Spleen (tissue), 11 donors: ENCODE measurements at regions not wholly inside any gene's neighbourhood (a gene's known extent, or its start where the extent isn't known, plus 50 kb on each side); places are given as distances from the start of the nearest gene placed in this dataset.

Experiments used
- DNase-seq: peaks from one replicate; pipeline ENCODE4 v3.0.0-alpha.2; 2020
- H3K27ac ChIP-seq, 8 donors: fragments of 200-600 bp; sonication (generic) in 7 of 8; 1 replicate in 4 of 8; 2 replicates in 4 of 8; pipeline versions ENCODE4 v1.5.0 to v1.8.0; 2016 to 2021; ENCODE audit warnings: inconsistent platforms in 4 of 8, mild to moderate bottlenecking in 4 of 8, moderate library complexity in 1 of 8
- H3K27me3 ChIP-seq, 7 donors: fragments of 200-600 bp; sonication (generic) in 6 of 7; replicated peaks in 1 of 7; 1 replicate in 4 of 7; 2 replicates in 3 of 7; pipeline versions ENCODE4 v1.5.0 to v1.8.0; 2016 to 2021; ENCODE audit warnings: inconsistent platforms in 3 of 7, mild to moderate bottlenecking in 1 of 7
- H3K36me3 ChIP-seq, 6 donors: fragments of 200-600 bp; sonication (generic) in 5 of 6; 1 replicate in 4 of 6; 2 replicates in 2 of 6; pipeline versions ENCODE4 v1.5.0 to v1.8.0; 2016 to 2021; ENCODE audit warnings: inconsistent platforms in 2 of 6
- H3K4me1 ChIP-seq, 6 donors: fragments of 200-600 bp; sonication (generic) in 5 of 6; 1 replicate in 3 of 6; 2 replicates in 3 of 6; pipeline versions ENCODE4 v1.5.0 to v1.8.0; 2016 to 2021; ENCODE audit warnings: inconsistent platforms in 3 of 6
- H3K4me3 ChIP-seq, 8 donors: fragments of 200-600 bp; sonication (generic) in 7 of 8; 1 replicate in 4 of 8; 2 replicates in 4 of 8; pipeline versions ENCODE4 v1.5.0 to v1.8.0; 2016 to 2021; ENCODE audit warnings: inconsistent platforms in 4 of 8, mild to moderate bottlenecking in 4 of 8, moderate library complexity in 2 of 8
- H3K9me3 ChIP-seq, 8 donors: fragments of 200-600 bp; sonication (generic) in 7 of 8; 1 replicate in 4 of 8; 2 replicates in 4 of 8; pipeline versions ENCODE4 v1.5.0 to v1.8.0; 2016 to 2021; ENCODE audit warnings: inconsistent platforms in 4 of 8
- CTCF ChIP-seq, 11 experiments: fragments of 200-600 bp in 7 of 11; fragments of 450-650 bp in 4 of 11; sonication (generic) in 4 of 11; IDR thresholded peaks in 8 of 11; conservative IDR thresholded peaks in 3 of 11; 1 replicate in 7 of 11; 2 replicates in 4 of 11; pipeline versions ENCODE4 v1.4.0 to v1.8.0; 2016 to 2021; ENCODE audit warnings: antibody characterized with exemption in 11 of 11, inconsistent platforms in 4 of 11, mild to moderate bottlenecking in 1 of 11
- POLR2A ChIP-seq, 3 donors: fragments of 450-650 bp; IDR thresholded peaks; one replicate each; pipeline ENCODE4 v1.5.1; 2017; ENCODE audit warnings: antibody characterized with exemption in 3 of 3, mild to moderate bottlenecking in 1 of 3
- POLR2AphosphoS5 ChIP-seq, 3 donors: sonication (generic); formaldehyde crosslinking; IDR thresholded peaks; one replicate each; pipeline ENCODE4 v1.5.1; 2017; ENCODE audit warnings: antibody characterized with exemption in 3 of 3
- WGBS, 5 donors: extraction: QIAGEN DNeasy Blood & Tissue Kit in 3 of 5; methylation state at CpG; one replicate each; pipeline versions ENCODE4 v1.1.5 to v1.1.7; 2013 to 2018; 5-methylcytosine and 5-hydroxymethylcytosine counted together
- intact Hi-C: fragments of 100-400 bp; cut with DNase I; formaldehyde crosslinking; loops from one replicate; pipeline ENCODE4 v1.15.0; 2023; ENCODE audit warnings: low total_unique reads
- donor health status: healthy with polysubstance abuse.
- donor health status: DM: no; HTN: no; CAD: no; lungs with moderate emphysema.
- donor health status: DM: no; HTN: no; CAD: no.
- donor health status: Bipolar disorder and iron deficiency.
- donor health status: healthy.
- donor health status: DM: no; HTN: no; CAD: no.
- donor health status: DM: yes; HTN: yes; CAD: no.

DNA sequence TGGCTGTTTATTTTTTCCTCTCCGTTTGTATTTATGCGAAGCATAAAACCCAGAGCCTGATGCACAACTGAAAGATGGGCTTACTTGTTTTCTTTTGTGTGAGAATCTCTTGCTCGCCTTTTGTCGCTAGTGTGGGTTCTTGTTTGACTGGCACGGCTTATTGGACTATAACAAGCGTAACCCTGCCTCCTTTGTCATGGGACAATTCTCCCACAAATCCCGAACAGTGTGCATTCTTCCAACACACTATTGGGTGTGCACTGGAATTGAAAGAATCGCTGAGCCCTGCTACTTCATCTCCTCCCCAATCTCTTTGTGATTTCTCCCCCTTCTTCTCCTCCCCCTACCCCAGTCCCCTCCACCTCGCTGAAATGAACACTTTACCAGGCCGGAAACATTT, 110.8 kb downstream of the ZIC5 start:
- H3K4me3 ChIP-seq: no peak overlapping the region
- H3K27me3 ChIP-seq: no peaks in the 10 kb centered on the region
- peaks cover 0 to 13% (median 6%) of the 10 kb centered on the region in 6 donors for H3K4me1 ChIP-seq
- peaks cover 0 to 19% (median 0%) of the 10 kb centered on the region in 6 donors for H3K36me3 ChIP-seq
- DNase-seq: no peak
- H3K27ac ChIP-seq: no peak overlapping the region
- 92 to 96% (median 94%) methylated on average over 10 of the region's 10 CpGs for WGBS, 5 donors
- no peak for TF ChIP-seq CTCF (IDR thresholded peaks at IDR 0.05 in 8 of 11, conservative IDR thresholded peaks at IDR 0.05 in 3 of 11)
- no peaks in the 10 kb centered on the region for H3K9me3 ChIP-seq
- intact Hi-C loops: no loop called here

GRCh38 chr13:99859178-99860177, 112.1 kb downstream of the ZIC5 start:
- Histone ChIP-seq H3K4me3 (no peak overlapping the region), H3K4me1 (peaks cover 0 to 13% (median 6%) of the 10 kb centered on the region in 6 donors), H3K27me3 (no peaks in the 10 kb centered on the region), H3K36me3 (peaks cover 0 to 10% (median 0%) of the 10 kb centered on the region in 6 donors), H3K9me3 (no peaks in the 10 kb centered on the region), H3K27ac (no peak overlapping the region)
- no peak for DNase-seq
- no peak for TF ChIP-seq POLR2A (IDR thresholded peaks at IDR 0.05)
- TF ChIP-seq POLR2AphosphoS5 (IDR thresholded peaks at IDR 0.05): no peak
- no peak for TF ChIP-seq CTCF (IDR thresholded peaks at IDR 0.05 in 8 of 11, conservative IDR thresholded peaks at IDR 0.05 in 3 of 11)
- intact Hi-C loops: no loop called here
- WGBS, 5 donors: 68 to 78% (median 76%) methylated on average over 18 of the region's 18 CpGs

- Histone ChIP-seq H3K4me1 (peaks cover 0 to 13% (median 6%) of the 10 kb centered on the region in 6 donors), H3K9me3 (no peaks in the 10 kb centered on the region), H3K4me3 (no peak overlapping the region), H3K36me3 (peaks cover 0 to 11% (median 0%) of the 10 kb centered on the region in 6 donors), H3K27ac (no peak overlapping the region), H3K27me3 (no peaks in the 10 kb centered on the region)
- no peak for DNase-seq
- intact Hi-C loops: no loop called here
- TF ChIP-seq POLR2AphosphoS5 (IDR thresholded peaks at IDR 0.05) (no peak), POLR2A (IDR thresholded peaks at IDR 0.05) (no peak), CTCF (IDR thresholded peaks at IDR 0.05 in 8 of 11, conservative IDR thresholded peaks at IDR 0.05 in 3 of 11) (no peak)
These were observed 113.8 kb downstream of the ZIC5 start for GRCh38 chr13:99857738-99858137.
